ENCODE measurements at regions not wholly inside any gene's neighbourhood (a gene's known extent, or its start where the extent isn't known, plus 50 kb on each side); places are given as distances from the start of the nearest gene placed in this dataset.

- H3K27me3 ChIP-seq (ENCODE audit: control insufficient read depth in 2 of 2, insufficient read depth in 2 of 2, low read length in 2 of 2): no peaks in the 10 kb centered on the region
- no peak for TF ChIP-seq CTCF (IDR thresholded peaks at IDR 0.05)
- H3K4me3 ChIP-seq (replicated peaks in 1 of 3; ENCODE audit: low read depth in 2 of 3, low read length in 3 of 3): no peak overlapping the region
- Mint-ChIP-seq H3K27ac (no peak overlapping the region), H3K9me3 (peaks cover 2 to 7% (median 3%) of the 10 kb centered on the region in 7 donors), H3K4me1 (no peaks in the 10 kb centered on the region), H3K27me3 (ENCODE audit: low read depth in 3 of 3) (peaks cover under 1 to 5% (median 3%) of the 10 kb centered on the region in 3 donors), H3K36me3 (no peaks in the 10 kb centered on the region), H3K4me3 (no peak overlapping the region)
- H2AFZ ChIP-seq (ENCODE audit: insufficient read depth, low read depth, low read length, poor library complexity, severe bottlenecking): no peak overlapping the region
- no peaks in the 10 kb centered on the region for H3K4me1 ChIP-seq (ENCODE audit: control insufficient read depth in 1 of 2, insufficient read depth in 2 of 2, low read length in 2 of 2)
- H3K4me2 ChIP-seq (replicated peaks; ENCODE audit: extremely low read depth, low read length, poor library complexity, severe bottlenecking): no peak overlapping the region
- no peaks in the 10 kb centered on the region for H4K20me1 ChIP-seq (ENCODE audit: insufficient read depth, low read length)
- H3K9me3 ChIP-seq (replicated peaks in 1 of 2; ENCODE audit: control insufficient read depth in 1 of 2, insufficient read depth in 1 of 2, low read length in 2 of 2): peaks cover 0 to 2% of the 10 kb centered on the region in 2 donors
- H3K9ac ChIP-seq (ENCODE audit: insufficient read depth, low read length, poor library complexity, severe bottlenecking): no peak overlapping the region
- H3K36me3 ChIP-seq (replicated peaks in 1 of 2; ENCODE audit: control insufficient read depth in 1 of 2, insufficient read depth in 2 of 2, low read length in 2 of 2): no peaks in the 10 kb centered on the region
- DNase-seq: no peak
- 83% methylated on average over 4 of the region's 4 CpGs for WGBS (ENCODE audit: insufficient coverage)
- no peaks in the 10 kb centered on the region for H3K79me2 ChIP-seq (ENCODE audit: insufficient read depth, low read length)
- no peak overlapping the region for H3K27ac ChIP-seq (ENCODE audit: low read depth in 1 of 2, low read length in 2 of 2)
- intact Hi-C loops (cut with micrococcal nuclease): no loop called here
Observed at GRCh38 chr1:55428231-55428630, 213.1 kb upstream of the USP24 start.

- no peak overlapping the region for H3K27ac Mint-ChIP-seq
- Histone ChIP-seq H2AFZ (ENCODE audit: insufficient read depth, low read depth, low read length, poor library complexity, severe bottlenecking) (no peak overlapping the region), H3K4me2 (replicated peaks; ENCODE audit: extremely low read depth, low read length, poor library complexity, severe bottlenecking) (no peak overlapping the region), H3K36me3 (replicated peaks in 1 of 2; ENCODE audit: control insufficient read depth in 1 of 2, insufficient read depth in 2 of 2, low read length in 2 of 2) (no peaks in the 10 kb centered on the region), H3K79me2 (ENCODE audit: insufficient read depth, low read length) (no peaks in the 10 kb centered on the region), H3K27ac (ENCODE audit: low read depth in 1 of 2, low read length in 2 of 2) (no peak overlapping the region), H3K9me3 (replicated peaks in 1 of 2; ENCODE audit: control insufficient read depth in 1 of 2, insufficient read depth in 1 of 2, low read length in 2 of 2) (peaks cover 0 to 2% of the 10 kb centered on the region in 2 donors), H3K4me1 (ENCODE audit: control insufficient read depth in 1 of 2, insufficient read depth in 2 of 2, low read length in 2 of 2) (no peaks in the 10 kb centered on the region), H3K27me3 (ENCODE audit: control insufficient read depth in 2 of 2, insufficient read depth in 2 of 2, low read length in 2 of 2) (no peaks in the 10 kb centered on the region), H3K9ac (ENCODE audit: insufficient read depth, low read length, poor library complexity, severe bottlenecking) (no peak overlapping the region), H4K20me1 (ENCODE audit: insufficient read depth, low read length) (no peaks in the 10 kb centered on the region), H3K4me3 (replicated peaks in 1 of 3; ENCODE audit: low read depth in 2 of 3, low read length in 3 of 3) (no peak overlapping the region)
- WGBS (ENCODE audit: insufficient coverage): 95% methylated on average over 3 of the region's 4 CpGs
- no peak for TF ChIP-seq CTCF (IDR thresholded peaks at IDR 0.05)
- intact Hi-C loops (cut with micrococcal nuclease): no loop called here
- H3K4me1 Mint-ChIP-seq: no peaks in the 10 kb centered on the region
- peaks cover 0 to 5% (median 2%) of the 10 kb centered on the region in 3 donors for H3K27me3 Mint-ChIP-seq (ENCODE audit: low read depth in 3 of 3)
- H3K36me3 Mint-ChIP-seq: no peaks in the 10 kb centered on the region
- peaks cover 2 to 9% (median 3%) of the 10 kb centered on the region in 7 donors for H3K9me3 Mint-ChIP-seq
- DNase-seq: no peak
- H3K4me3 Mint-ChIP-seq: no peak overlapping the region
Observed at GRCh38 chr1:55427606-55428005, 212.4 kb upstream of the USP24 start.

Measured in CD14-positive monocyte (primary cell).